ENCODE measurements at regions not wholly inside any gene's neighbourhood (a gene's known extent, or its start where the extent isn't known, plus 50 kb on each side); places are given as distances from the start of the nearest gene placed in this dataset.

DNA sequence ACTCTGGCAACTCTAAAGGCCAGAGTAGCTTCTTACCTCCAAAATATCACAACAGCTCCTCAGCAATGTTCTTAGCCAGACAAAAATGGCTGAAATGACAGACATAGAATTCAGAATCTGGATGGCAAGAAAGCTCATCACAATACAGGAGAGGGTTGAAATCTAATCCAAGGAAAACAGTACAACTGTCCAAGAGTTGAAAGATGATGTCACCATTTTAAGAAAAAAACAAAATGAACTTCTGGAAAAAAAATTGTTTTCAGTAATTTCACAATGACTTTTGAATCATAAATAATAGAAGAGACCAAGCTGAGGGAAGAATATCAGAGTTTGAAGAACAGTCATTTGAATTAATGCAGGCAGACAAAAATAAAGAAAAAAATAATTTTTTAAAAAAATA, 479.5 kb downstream of the ZWINT start:
- H3K4me3 ChIP-seq (ENCODE audit: low read length): no peak overlapping the region
- DNase-seq (ENCODE audit: low read depth): no peak
- no peak for TF ChIP-seq CTCF (IDR thresholded peaks at IDR 0.05; ENCODE audit: insufficient read depth, low read depth, low read length, missing control alignments)

- no peak overlapping the region for H3K4me3 ChIP-seq (ENCODE audit: low read length)
- no peak for DNase-seq (ENCODE audit: low read depth)
- no peak for TF ChIP-seq CTCF (IDR thresholded peaks at IDR 0.05; ENCODE audit: insufficient read depth, low read depth, low read length, missing control alignments)
Observed at GRCh38 chr10:55873485-55873884, 487.6 kb downstream of the ZWINT start.

GRCh38 chr10:55870186-55870585, 490.9 kb downstream of the ZWINT start:
- no peak for TF ChIP-seq CTCF (IDR thresholded peaks at IDR 0.05; ENCODE audit: insufficient read depth, low read depth, low read length, missing control alignments)
- H3K4me3 ChIP-seq (ENCODE audit: low read length): no peak overlapping the region
- no peak for DNase-seq (ENCODE audit: low read depth)

DNA sequence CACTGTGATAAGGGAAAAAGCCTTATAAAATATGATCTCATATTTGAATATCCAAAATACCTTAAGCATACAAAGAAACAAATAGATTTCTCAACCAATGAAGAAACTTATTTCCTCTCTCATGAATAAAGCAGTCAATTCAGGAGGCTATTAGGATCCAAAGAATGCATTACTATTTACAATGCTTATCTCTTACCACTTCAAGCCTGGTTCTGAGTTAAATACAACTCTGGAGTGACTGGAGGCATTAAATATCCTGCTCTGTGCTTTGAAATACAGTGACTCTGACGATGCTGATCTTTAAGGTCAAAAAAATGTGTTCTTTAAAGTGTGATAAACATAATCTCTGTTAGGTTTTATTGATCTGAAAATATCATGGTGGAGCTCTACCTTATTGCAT, 493.2 kb downstream of the ZWINT start:
- no peak for DNase-seq (ENCODE audit: low read depth)
- no peak for TF ChIP-seq CTCF (IDR thresholded peaks at IDR 0.05; ENCODE audit: insufficient read depth, low read depth, low read length, missing control alignments)
- H3K4me3 ChIP-seq (ENCODE audit: low read length): no peak overlapping the region

DNA sequence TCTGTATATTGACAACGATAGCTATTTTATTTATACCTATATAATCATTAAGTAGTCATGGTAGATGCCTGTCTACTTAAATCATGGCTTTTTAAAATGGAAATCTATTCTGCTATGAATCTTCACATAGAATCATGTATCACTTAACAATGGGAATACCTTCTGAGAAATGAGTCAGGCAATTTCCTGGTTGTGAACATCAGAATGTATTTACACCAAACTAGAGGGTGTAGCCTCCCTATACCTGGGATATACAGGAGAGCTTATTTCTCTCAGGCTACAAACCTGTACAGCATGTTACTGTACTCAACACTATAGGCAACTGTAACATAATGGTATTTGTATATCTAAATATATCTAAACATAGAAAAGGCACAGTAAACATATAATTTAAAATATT, 502.3 kb downstream of the ZWINT start:
- no peak for TF ChIP-seq CTCF (IDR thresholded peaks at IDR 0.05; ENCODE audit: insufficient read depth, low read depth, low read length, missing control alignments)
- DNase-seq (ENCODE audit: low read depth): peak; percentile 1
- H3K4me3 ChIP-seq (ENCODE audit: low read length): no peak overlapping the region

DNA sequence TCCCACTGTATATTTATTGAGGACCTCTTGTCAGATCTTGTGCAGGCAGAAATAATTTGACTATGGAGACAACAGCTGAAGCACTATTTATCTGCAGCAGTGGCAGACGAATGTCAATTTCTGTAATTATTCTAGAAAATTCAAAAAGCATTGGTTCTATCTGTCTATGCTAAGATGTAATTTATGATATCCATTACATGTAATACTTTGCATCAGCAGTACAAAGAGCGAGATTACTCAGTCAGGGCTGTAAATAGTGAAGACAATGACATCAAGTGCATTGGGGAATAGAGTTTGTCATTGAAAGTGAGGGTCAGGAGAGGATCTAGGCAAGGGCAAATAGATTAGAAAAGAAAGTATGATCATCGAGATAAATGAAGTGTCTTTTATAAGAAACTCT, 508.2 kb downstream of the ZWINT start:
- TF ChIP-seq CTCF (IDR thresholded peaks at IDR 0.05; ENCODE audit: insufficient read depth, low read depth, low read length, missing control alignments): no peak
- no peak for DNase-seq (ENCODE audit: low read depth)
- no peak overlapping the region for H3K4me3 ChIP-seq (ENCODE audit: low read length)

GRCh38 chr10:55837273-55837672, 523.8 kb downstream of the ZWINT start:
- no peak for DNase-seq (ENCODE audit: low read depth)
- no peak for TF ChIP-seq CTCF (IDR thresholded peaks at IDR 0.05; ENCODE audit: insufficient read depth, low read depth, low read length, missing control alignments)
- no peak overlapping the region for H3K4me3 ChIP-seq (ENCODE audit: low read length)

Measured in epithelial cell of esophagus (primary cell).